Astrocyte (in vitro differentiated cells and primary cell): ENCODE measurements at regions not wholly inside any gene's neighbourhood (a gene's known extent, or its start where the extent isn't known, plus 50 kb on each side); places are given as distances from the start of the nearest gene placed in this dataset.
"Not testable (repeated sequence)": the region's sequence is repeated elsewhere in the genome, so short reads cannot be mapped to it uniquely, and the experiment has no call there.

Experiments
- DNase-seq: peaks from one replicate; pipeline ENCODE4 v3.0.0-alpha.2; 2010; ENCODE audit warnings: low read depth
- FAIRE-seq: peaks from 2 replicates; lab custom pipeline; 2011; peaks lifted over from hg19 to GRCh38; lab: Jason Lieb, UNC
- H2AFZ ChIP-seq: 2 replicates; pipeline ENCODE4 v1.6.0; 2012; ENCODE audit warnings: low read depth, low read length, inconsistent platforms
- H3K27ac ChIP-seq: 2 replicates; pipeline ENCODE4 v1.5.1; 2011; ENCODE audit warnings: low read depth, low read length, inconsistent platforms
- H3K27me3 ChIP-seq: 2 replicates; pipeline ENCODE4 v1.6.0; 2011; ENCODE audit warnings: low read length, inconsistent platforms; ENCODE audit not compliant: insufficient read depth
- H3K36me3 ChIP-seq: 2 replicates; pipeline ENCODE4 v1.5.1; 2011; ENCODE audit warnings: low read length, inconsistent platforms; ENCODE audit not compliant: insufficient read depth
- H3K4me1 ChIP-seq: 2 replicates; pipeline ENCODE4 v1.5.1; 2011; ENCODE audit warnings: low read length, inconsistent platforms; ENCODE audit not compliant: insufficient read depth
- H3K4me2 ChIP-seq: 2 replicates; pipeline ENCODE4 v1.6.0; 2012; ENCODE audit warnings: low read length, inconsistent platforms
- H3K4me3 ChIP-seq: 2 replicates; pipeline ENCODE4 v1.5.1; 2011; ENCODE audit warnings: low read depth, mild to moderate bottlenecking, low read length, inconsistent platforms; ENCODE audit not compliant: insufficient read depth
- H3K79me2 ChIP-seq: 2 replicates; pipeline ENCODE4 v1.6.0; 2012; ENCODE audit warnings: mild to moderate bottlenecking, low read length, inconsistent platforms; ENCODE audit not compliant: insufficient read depth
- H3K9ac ChIP-seq: 2 replicates; pipeline ENCODE4 v1.6.0; 2012; ENCODE audit warnings: mild to moderate bottlenecking, low read length, inconsistent platforms
- H3K9me3 ChIP-seq: 2 replicates; pipeline ENCODE4 v1.5.1; 2012; ENCODE audit warnings: low read depth, mild to moderate bottlenecking, low read length, inconsistent platforms; ENCODE audit not compliant: insufficient read depth
- H4K20me1 ChIP-seq: 2 replicates; pipeline ENCODE4 v1.6.0; 2012; ENCODE audit warnings: low read length, inconsistent platforms; ENCODE audit not compliant: insufficient read depth
- H3K27ac Mint-ChIP-seq: one replicate; pipeline ENCODE4 v1.8.0; 2021; ENCODE audit warnings: mild to moderate bottlenecking, mixed read lengths; ENCODE audit not compliant: unreplicated experiment
- H3K27me3 Mint-ChIP-seq: one replicate; pipeline ENCODE4 v1.8.0; 2021; ENCODE audit warnings: low read depth, mixed read lengths; ENCODE audit not compliant: unreplicated experiment
- H3K36me3 Mint-ChIP-seq: one replicate; pipeline ENCODE4 v1.8.0; 2021; ENCODE audit warnings: low read depth, mixed read lengths; ENCODE audit not compliant: unreplicated experiment
- H3K4me1 Mint-ChIP-seq: one replicate; pipeline ENCODE4 v1.8.0; 2021; ENCODE audit warnings: low read depth, mixed read lengths; ENCODE audit not compliant: unreplicated experiment
- H3K4me3 Mint-ChIP-seq: one replicate; pipeline ENCODE4 v1.8.0; 2021; ENCODE audit warnings: mild to moderate bottlenecking, moderate library complexity, mixed read lengths; ENCODE audit not compliant: unreplicated experiment
- H3K9me3 Mint-ChIP-seq: one replicate; pipeline ENCODE4 v1.8.0; 2021; ENCODE audit warnings: mild to moderate bottlenecking, mixed read lengths; ENCODE audit not compliant: unreplicated experiment
- EZH2 ChIP-seq: IDR thresholded peaks from 2 replicates; pipeline ENCODE4 v1.6.1; 2012; ENCODE audit warnings: mild to moderate bottlenecking, low read length, inconsistent platforms; ENCODE audit not compliant: insufficient read depth
- TF ChIP-seq, protein P1 (sequence below): IDR thresholded peaks from 2 replicates; pipeline ENCODE4 v1.5.1; 2011; ENCODE audit warnings: low read depth, mild to moderate bottlenecking, inconsistent platforms, low read length, moderate library complexity; ENCODE audit not compliant: insufficient read depth

DNA sequence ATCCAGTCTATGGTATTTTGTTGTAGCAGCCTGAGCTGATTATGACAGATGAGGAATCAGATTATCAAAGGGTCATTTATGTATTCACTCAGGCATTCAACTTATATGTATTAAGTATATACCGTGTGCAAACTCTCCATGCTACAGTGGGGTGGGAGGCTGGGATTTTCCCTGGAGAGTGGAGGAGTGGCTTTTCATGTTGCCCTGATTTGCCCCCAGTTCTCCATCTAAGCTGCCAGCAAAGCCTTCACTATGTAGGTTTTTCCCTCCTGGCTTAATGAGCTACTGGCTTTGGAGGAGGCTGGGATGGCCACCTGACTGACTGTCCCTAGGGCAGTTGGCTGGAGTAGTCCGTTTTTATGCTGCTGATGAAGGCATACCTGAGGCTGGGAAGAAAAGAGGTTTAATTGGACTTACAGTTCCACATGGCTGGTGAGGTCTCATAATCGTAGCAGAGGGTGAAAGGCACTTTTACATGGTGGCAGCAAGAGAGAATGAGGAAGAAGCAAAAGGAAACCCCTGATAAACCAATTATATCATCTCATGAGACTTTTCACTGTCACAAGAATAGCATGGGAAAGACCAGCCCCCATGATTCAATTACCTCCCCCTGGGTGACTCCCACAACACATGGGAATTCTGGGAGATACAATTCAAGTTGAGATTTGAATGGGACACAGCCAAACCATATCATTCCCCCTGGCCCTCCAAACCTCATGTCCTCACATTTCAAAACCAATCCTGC is 253.9 kb downstream of the RPLP1 start:
- H4K20me1 ChIP-seq: no peaks in the 10 kb centered on the region
- Mint-ChIP-seq H3K4me3 (no peak overlapping the region), H3K36me3 (peaks cover 5% of the 10 kb centered on the region), H3K4me1 (peaks cover 5% of the 10 kb centered on the region), H3K27ac (no peak overlapping the region), H3K27me3 (peaks cover 44% of the 10 kb centered on the region), H3K9me3 (peaks cover 42% of the 10 kb centered on the region)
- peaks cover 8% of the 10 kb centered on the region for H3K27me3 ChIP-seq
- no peak overlapping the region for H3K27ac ChIP-seq
- no peaks in the 10 kb centered on the region for H3K4me1 ChIP-seq
- H3K4me3 ChIP-seq: no peak overlapping the region
- no peak overlapping the region for H3K4me2 ChIP-seq
- DNase-seq (no peak), FAIRE-seq (no peak)
- H3K79me2 ChIP-seq: no peaks in the 10 kb centered on the region
- no peaks in the 10 kb centered on the region for H3K36me3 ChIP-seq
- H2AFZ ChIP-seq: no peak overlapping the region
- TF ChIP-seq, protein P1, sequence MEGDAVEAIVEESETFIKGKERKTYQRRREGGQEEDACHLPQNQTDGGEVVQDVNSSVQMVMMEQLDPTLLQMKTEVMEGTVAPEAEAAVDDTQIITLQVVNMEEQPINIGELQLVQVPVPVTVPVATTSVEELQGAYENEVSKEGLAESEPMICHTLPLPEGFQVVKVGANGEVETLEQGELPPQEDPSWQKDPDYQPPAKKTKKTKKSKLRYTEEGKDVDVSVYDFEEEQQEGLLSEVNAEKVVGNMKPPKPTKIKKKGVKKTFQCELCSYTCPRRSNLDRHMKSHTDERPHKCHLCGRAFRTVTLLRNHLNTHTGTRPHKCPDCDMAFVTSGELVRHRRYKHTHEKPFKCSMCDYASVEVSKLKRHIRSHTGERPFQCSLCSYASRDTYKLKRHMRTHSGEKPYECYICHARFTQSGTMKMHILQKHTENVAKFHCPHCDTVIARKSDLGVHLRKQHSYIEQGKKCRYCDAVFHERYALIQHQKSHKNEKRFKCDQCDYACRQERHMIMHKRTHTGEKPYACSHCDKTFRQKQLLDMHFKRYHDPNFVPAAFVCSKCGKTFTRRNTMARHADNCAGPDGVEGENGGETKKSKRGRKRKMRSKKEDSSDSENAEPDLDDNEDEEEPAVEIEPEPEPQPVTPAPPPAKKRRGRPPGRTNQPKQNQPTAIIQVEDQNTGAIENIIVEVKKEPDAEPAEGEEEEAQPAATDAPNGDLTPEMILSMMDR: no peak
- no peak for TF ChIP-seq EZH2
- no peak overlapping the region for H3K9ac ChIP-seq
- H3K9me3 ChIP-seq: peaks cover 12% of the 10 kb centered on the region

DNA sequence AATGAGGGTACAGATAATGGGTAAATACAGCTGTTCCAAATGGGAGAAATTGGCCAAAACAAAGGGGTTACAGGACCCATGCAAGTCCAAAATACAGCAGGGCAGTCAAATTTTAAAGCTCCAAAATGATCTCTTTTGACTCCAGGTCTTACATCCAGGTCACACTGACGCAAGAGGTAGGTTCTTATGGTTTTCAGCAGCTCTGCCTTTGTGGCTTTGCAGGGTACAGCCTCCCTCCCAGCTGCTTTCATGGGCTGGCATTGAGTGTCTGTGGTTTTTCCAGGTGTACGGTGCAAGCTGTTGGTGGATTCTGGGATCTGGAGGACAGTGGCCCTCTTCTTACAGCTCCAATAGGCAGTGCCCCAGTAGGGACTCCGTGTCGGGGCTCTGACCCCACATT is 254.6 kb downstream of the RPLP1 start:
- H3K4me1 ChIP-seq, FAIRE-seq, H3K27ac ChIP-seq, H3K27me3 ChIP-seq, H3K4me2 ChIP-seq, DNase-seq, H2AFZ ChIP-seq, H3K36me3 Mint-ChIP-seq, H3K79me2 ChIP-seq, H3K4me3 Mint-ChIP-seq, H3K27ac Mint-ChIP-seq, H3K36me3 ChIP-seq, H3K9ac ChIP-seq, H3K4me3 ChIP-seq, H4K20me1 ChIP-seq, H3K4me1 Mint-ChIP-seq: not testable (repeated sequence)
- H3K9me3 ChIP-seq: peaks cover 12% of the 10 kb centered on the region
- H3K27me3 Mint-ChIP-seq: peaks cover 48% of the 10 kb centered on the region
- H3K9me3 Mint-ChIP-seq: peaks cover 42% of the 10 kb centered on the region

DNA sequence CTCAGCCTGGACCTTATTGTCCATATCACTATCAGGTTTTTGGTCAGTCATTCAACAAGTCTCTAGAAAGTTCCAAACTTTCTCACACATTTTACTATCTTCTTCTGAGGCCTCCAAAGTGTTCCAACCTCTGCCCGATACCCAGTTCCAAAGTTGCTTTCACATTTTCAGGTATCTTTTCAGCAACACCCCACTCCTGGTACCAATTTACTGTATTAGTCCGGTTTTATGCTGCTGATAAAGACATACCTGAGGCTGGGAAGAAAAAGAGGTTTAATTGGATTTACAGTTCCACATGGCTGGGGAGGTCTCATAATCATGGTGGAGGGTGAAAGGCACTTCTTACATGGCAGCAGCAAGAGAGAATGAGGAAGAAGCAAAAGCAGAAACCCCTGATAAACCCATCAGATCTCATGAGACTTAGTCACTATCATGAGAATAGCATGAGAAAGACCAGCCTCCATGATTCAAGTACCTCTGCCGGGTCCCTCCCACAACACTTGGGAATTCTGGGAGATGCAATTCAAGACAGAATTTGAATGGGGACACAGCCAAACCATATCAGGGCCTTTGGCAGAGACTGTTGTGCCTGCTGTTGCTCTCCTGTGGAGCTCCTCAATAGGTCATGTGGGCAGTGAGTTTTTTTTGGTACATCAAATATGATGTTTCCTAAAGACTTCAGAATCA is 256.0 kb downstream of the RPLP1 start:
- H3K27me3 ChIP-seq: peaks cover 10% of the 10 kb centered on the region
- not testable (repeated sequence) for H3K27ac ChIP-seq, H3K36me3 Mint-ChIP-seq, H3K79me2 ChIP-seq, H3K4me1 Mint-ChIP-seq, FAIRE-seq, H3K36me3 ChIP-seq, H3K4me2 ChIP-seq, H3K4me3 Mint-ChIP-seq, H3K9me3 ChIP-seq, H4K20me1 ChIP-seq, H3K4me3 ChIP-seq, H3K27ac Mint-ChIP-seq, H3K9ac ChIP-seq, DNase-seq, H3K4me1 ChIP-seq, H2AFZ ChIP-seq
- peaks cover 52% of the 10 kb centered on the region for H3K27me3 Mint-ChIP-seq
- peaks cover 42% of the 10 kb centered on the region for H3K9me3 Mint-ChIP-seq
